Fibroblast of skin of left quadriceps (primary cell): ENCODE measurements at regions not wholly inside any gene's neighbourhood (a gene's known extent, or its start where the extent isn't known, plus 50 kb on each side); places are given as distances from the start of the nearest gene placed in this dataset.
"Not testable (repeated sequence)": the region's sequence is repeated elsewhere in the genome, so short reads cannot be mapped to it uniquely, and the experiment has no call there.

Experiments used
- DNase-seq, 2 experiments: peaks; one replicate each; pipeline ENCODE4 v3.0.0-alpha.2; 2013; ENCODE audit warnings: low read depth in 2 of 2

- peak; percentile 75 to 78 for DNase-seq
These were observed 56.2 kb upstream of the DDAH1 start for GRCh38 chr1:85520826-85521820.

GRCh38 chr1:85522458-85522857, 57.5 kb upstream of the DDAH1 start:
- peak in 1 of 2 experiments; percentile 51 for DNase-seq

- DNase-seq = not testable (repeated sequence)
These were observed 57.5 kb upstream of the CCN1 start for GRCh38 chr1:85523061-85523460.

GRCh38 chr1:85524281-85524886, 56.2 kb upstream of the CCN1 start:
- DNase-seq = peak in 1 of 2 experiments; percentile 20

GRCh38 chr1:85525591-85525991, 55.0 kb upstream of the CCN1 start:
- peak in 1 of 2 experiments; percentile 25 for DNase-seq

GRCh38 chr1:85526216-85526615, 54.3 kb upstream of the CCN1 start:
- DNase-seq = not testable (repeated sequence)

- DNase-seq = peak; percentile 91 to 92
These were observed 53.4 kb upstream of the CCN1 start for GRCh38 chr1:85527145-85527544.
